Thymus (tissue), 11 donors: ENCODE measurements at regions not wholly inside any gene's neighbourhood (a gene's known extent, or its start where the extent isn't known, plus 50 kb on each side); places are given as distances from the start of the nearest gene placed in this dataset.
A peak's percentile ranks its signal among the peaks of the same experiment; 100 is the strongest.

Source experiments
- DNase-seq, 9 donors: peaks; one replicate each; pipeline ENCODE4 v3.0.0-alpha.2; 2013; ENCODE audit warnings: low spot score in 9 of 9, low read depth in 6 of 9, missing footprints in 1 of 9
- H3K27ac ChIP-seq, 2 donors: one replicate each; pipeline ENCODE4 v1.5.1; 2013; ENCODE audit warnings: control low read depth in 1 of 2, low read depth in 1 of 2, low read length in 1 of 2, mild to moderate bottlenecking in 1 of 2, moderate library complexity in 1 of 2
- H3K27me3 ChIP-seq, 2 donors: one replicate each; pipeline ENCODE4 v1.5.1; 2013; ENCODE audit warnings: low read length in 1 of 2; ENCODE audit not compliant: control insufficient read depth in 2 of 2, insufficient read depth in 1 of 2
- H3K36me3 ChIP-seq, 2 donors: one replicate each; pipeline ENCODE4 v1.5.1; 2013; ENCODE audit warnings: low read length in 1 of 2, mild to moderate bottlenecking in 1 of 2, moderate library complexity in 1 of 2; ENCODE audit not compliant: control insufficient read depth in 2 of 2, insufficient read depth in 2 of 2
- H3K4me1 ChIP-seq, 2 donors: one replicate each; pipeline ENCODE4 v1.5.1; 2013; ENCODE audit warnings: low read length in 2 of 2; ENCODE audit not compliant: control insufficient read depth in 2 of 2, insufficient read depth in 2 of 2
- H3K4me3 ChIP-seq, 2 donors: one replicate each; pipeline ENCODE4 v1.5.1; 2013; ENCODE audit warnings: low read length in 2 of 2, control low read depth in 1 of 2, mild to moderate bottlenecking in 1 of 2
- H3K9me3 ChIP-seq, 2 donors: one replicate each; pipeline ENCODE4 v1.5.1; 2013; ENCODE audit warnings: low read length in 1 of 2, mild to moderate bottlenecking in 1 of 2; ENCODE audit not compliant: control insufficient read depth in 2 of 2, insufficient read depth in 1 of 2
- WGBS: extraction: QIAGEN DNeasy Blood & Tissue Kit; methylation state at CpG from one replicate; pipeline ENCODE4 v1.1.7; 2013; 5-methylcytosine and 5-hydroxymethylcytosine counted together
- donor health status: healthy.

GRCh38 chr1:234881893-234882771, 246.5 kb downstream of the TOMM20 start:
- peaks cover 0 to 53% of the 10 kb centered on the region in 2 donors for H3K4me1 ChIP-seq
- peak in 1 of 9 donors; percentile 34 for DNase-seq
- no peak overlapping the region for H3K27ac ChIP-seq
- 36% methylated on average over 11 of the region's 11 CpGs for WGBS
- H3K9me3 ChIP-seq, result no peaks in the 10 kb centered on the region
- no peak overlapping the region for H3K4me3 ChIP-seq
- H3K36me3 ChIP-seq, result no peaks in the 10 kb centered on the region
- no peaks in the 10 kb centered on the region for H3K27me3 ChIP-seq

- H3K36me3 ChIP-seq, result no peaks in the 10 kb centered on the region
- H3K9me3 ChIP-seq, result no peaks in the 10 kb centered on the region
- no peak overlapping the region for H3K27ac ChIP-seq
- no peak overlapping the region for H3K4me3 ChIP-seq
- no peaks in the 10 kb centered on the region for H3K27me3 ChIP-seq
- H3K4me1 ChIP-seq, result peaks cover 3 to 49% of the 10 kb centered on the region in 2 donors
- 90% methylated on average over 9 of the region's 9 CpGs for WGBS
- DNase-seq, result no peak
Measured at GRCh38 chr1:234879147-234880080, 249.2 kb downstream of the TOMM20 start.

GRCh38 chr1:234878288-234878687, 250.3 kb downstream of the TOMM20 start:
- no peak for DNase-seq
- peaks cover 3 to 49% of the 10 kb centered on the region in 2 donors for H3K4me1 ChIP-seq
- H3K27me3 ChIP-seq, result no peaks in the 10 kb centered on the region
- H3K4me3 ChIP-seq, result no peak overlapping the region
- no peak overlapping the region for H3K27ac ChIP-seq
- H3K9me3 ChIP-seq, result no peaks in the 10 kb centered on the region
- 86% methylated on average over 12 of the region's 12 CpGs for WGBS
- H3K36me3 ChIP-seq, result no peaks in the 10 kb centered on the region

DNA sequence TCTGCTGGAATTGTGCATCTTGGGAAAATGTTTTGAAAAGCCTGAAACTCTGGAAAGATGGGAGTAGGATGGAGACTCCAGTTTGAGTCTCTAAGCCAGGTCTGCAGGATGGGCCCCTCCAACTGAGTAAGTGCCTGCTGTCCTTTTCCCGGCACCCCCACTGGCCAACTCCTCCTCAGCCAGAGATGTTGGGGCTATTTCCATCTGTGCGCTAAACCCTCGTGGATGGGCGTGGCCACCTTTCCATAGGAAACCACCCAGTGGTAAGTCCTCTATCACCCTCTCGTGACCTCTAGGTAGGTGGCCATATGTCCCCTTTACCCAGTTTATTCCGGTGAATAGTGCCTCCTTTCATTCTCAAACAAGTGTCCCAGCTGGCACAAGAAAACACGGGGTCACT, 250.9 kb downstream of the TOMM20 start:
- H3K4me1 ChIP-seq, result peaks cover 3 to 47% of the 10 kb centered on the region in 2 donors
- no peaks in the 10 kb centered on the region for H3K27me3 ChIP-seq
- H3K27ac ChIP-seq, result no peak overlapping the region
- no peak for DNase-seq
- 97% methylated on average over 7 of the region's 7 CpGs for WGBS
- H3K36me3 ChIP-seq, result no peaks in the 10 kb centered on the region
- H3K4me3 ChIP-seq, result no peak overlapping the region
- no peaks in the 10 kb centered on the region for H3K9me3 ChIP-seq

GRCh38 chr1:234875953-234876855, 252.4 kb downstream of the TOMM20 start:
- Histone ChIP-seq H3K27ac (no peak overlapping the region), H3K4me1 (peaks cover 3 to 36% of the 10 kb centered on the region in 2 donors), H3K36me3 (no peaks in the 10 kb centered on the region), H3K4me3 (no peak overlapping the region), H3K27me3 (no peaks in the 10 kb centered on the region), H3K9me3 (no peaks in the 10 kb centered on the region)
- no peak for DNase-seq
- WGBS, result 66% methylated on average over 15 of the region's 15 CpGs

GRCh38 chr1:234875328-234875952, 253.2 kb downstream of the TOMM20 start:
- Histone ChIP-seq H3K4me3 (no peak overlapping the region), H3K27me3 (no peaks in the 10 kb centered on the region), H3K27ac (no peak overlapping the region), H3K9me3 (no peaks in the 10 kb centered on the region), H3K36me3 (no peaks in the 10 kb centered on the region), H3K4me1 (peaks cover 3 to 33% of the 10 kb centered on the region in 2 donors)
- 72% methylated on average over 17 of the region's 17 CpGs for WGBS
- no peak for DNase-seq

DNA sequence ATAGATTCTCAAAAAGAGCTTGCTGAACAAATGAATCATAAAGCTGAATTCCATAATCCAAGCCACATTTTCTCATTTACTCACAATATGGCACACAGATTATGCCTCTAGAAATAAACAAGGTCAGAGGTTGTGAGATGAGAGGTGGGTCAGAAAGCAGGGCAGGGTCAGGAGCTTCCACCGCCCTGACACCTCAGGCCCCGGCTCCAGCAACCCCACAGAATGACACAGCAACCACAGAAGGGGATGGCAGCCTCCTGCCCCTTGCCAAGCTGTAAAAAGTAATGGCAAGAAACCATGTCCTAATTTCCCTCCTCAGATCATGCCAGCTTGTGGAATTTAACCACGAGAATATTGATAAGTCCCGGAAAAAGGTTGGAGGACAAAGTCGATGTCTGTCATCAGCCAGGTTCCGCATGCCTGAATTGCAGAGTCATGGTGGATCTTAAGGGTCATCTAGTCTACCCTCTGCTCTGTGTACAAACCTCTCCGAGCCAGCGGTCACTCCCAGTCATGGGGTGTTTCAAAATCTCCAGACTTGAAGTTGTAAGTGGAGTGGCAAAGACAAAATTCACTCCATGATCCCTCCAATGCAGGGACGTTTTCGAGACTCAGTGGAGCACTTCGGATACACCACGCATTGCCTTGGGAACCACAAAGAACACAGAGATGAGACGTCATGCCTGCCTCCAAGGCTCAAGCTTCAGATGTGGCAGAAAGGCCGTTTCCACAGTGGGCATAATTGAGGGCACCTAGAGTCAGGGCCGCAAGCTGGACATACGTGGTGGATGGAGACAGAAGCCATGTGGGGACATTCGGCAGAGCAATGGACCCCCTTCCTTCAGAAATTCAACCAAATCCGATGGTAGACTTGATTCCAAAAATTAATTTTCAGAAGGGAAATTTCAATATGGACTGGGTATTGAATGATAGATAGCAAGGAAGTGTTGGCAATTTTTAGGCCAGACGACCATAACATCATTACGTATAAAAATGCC, 254.0 kb downstream of the TOMM20 start:
- Histone ChIP-seq H3K9me3 (no peaks in the 10 kb centered on the region), H3K27ac (no peak overlapping the region), H3K36me3 (no peaks in the 10 kb centered on the region), H3K4me1 (peaks cover 3 to 27% of the 10 kb centered on the region in 2 donors), H3K4me3 (no peak overlapping the region), H3K27me3 (no peaks in the 10 kb centered on the region)
- no peak for DNase-seq
- WGBS, result 86% methylated on average over 20 of the region's 20 CpGs
